ENCODE measurements at regions not wholly inside any gene's neighbourhood (a gene's known extent, or its start where the extent isn't known, plus 50 kb on each side); places are given as distances from the start of the nearest gene placed in this dataset.

DNA sequence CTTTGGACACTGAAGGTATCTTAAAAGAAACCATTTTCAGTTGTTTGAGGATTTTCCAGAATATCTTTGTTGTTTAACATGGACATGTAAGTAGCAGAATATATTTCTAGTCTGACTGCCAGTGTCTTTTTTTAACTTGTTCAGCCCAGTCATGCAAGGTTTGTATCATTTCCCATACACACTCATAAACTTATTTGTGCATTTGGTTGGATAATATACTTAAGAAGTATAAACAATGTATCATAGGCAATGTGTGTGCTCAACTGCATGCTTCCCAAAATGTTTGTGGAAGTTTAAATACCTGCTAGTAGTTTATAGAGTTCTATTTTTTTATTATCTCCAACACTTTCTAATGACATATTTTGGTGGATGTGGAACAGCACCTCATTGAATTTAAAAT, 707.4 kb upstream of the FBXO33 start:
- H3K27ac Mint-ChIP-seq, result no peak overlapping the region
- H3K36me3 Mint-ChIP-seq (ENCODE audit: low read depth), result no peaks in the 10 kb centered on the region
- H3K9me3 Mint-ChIP-seq, result no peaks in the 10 kb centered on the region
- DNase-seq, result no peak
- TF ChIP-seq, protein P1, sequence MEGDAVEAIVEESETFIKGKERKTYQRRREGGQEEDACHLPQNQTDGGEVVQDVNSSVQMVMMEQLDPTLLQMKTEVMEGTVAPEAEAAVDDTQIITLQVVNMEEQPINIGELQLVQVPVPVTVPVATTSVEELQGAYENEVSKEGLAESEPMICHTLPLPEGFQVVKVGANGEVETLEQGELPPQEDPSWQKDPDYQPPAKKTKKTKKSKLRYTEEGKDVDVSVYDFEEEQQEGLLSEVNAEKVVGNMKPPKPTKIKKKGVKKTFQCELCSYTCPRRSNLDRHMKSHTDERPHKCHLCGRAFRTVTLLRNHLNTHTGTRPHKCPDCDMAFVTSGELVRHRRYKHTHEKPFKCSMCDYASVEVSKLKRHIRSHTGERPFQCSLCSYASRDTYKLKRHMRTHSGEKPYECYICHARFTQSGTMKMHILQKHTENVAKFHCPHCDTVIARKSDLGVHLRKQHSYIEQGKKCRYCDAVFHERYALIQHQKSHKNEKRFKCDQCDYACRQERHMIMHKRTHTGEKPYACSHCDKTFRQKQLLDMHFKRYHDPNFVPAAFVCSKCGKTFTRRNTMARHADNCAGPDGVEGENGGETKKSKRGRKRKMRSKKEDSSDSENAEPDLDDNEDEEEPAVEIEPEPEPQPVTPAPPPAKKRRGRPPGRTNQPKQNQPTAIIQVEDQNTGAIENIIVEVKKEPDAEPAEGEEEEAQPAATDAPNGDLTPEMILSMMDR (IDR thresholded peaks at IDR 0.05), result no peak
- H3K27me3 Mint-ChIP-seq (ENCODE audit: low read depth, poor library complexity), result no peaks in the 10 kb centered on the region
- no peaks in the 10 kb centered on the region for H3K4me1 Mint-ChIP-seq
- H3K4me3 Mint-ChIP-seq, result no peak overlapping the region

DNA sequence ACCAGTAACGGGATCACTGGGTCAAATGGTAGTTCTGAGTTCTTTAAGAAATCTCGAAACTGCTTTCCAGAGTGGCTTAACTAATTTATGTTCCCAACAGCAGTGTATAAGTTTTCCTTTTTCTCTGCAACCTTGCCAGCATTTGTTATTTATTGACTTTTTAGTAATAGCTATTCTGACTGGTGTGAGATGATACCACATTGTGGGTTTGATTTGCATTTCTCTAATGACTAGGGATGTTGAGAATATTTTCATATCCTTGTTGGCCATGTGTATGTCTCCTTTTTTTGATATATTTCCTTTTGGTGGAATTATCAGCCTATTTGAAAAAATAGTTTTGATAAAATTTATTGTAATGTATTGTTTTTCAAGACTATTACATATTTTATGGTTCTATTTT, 701.2 kb upstream of the FBXO33 start:
- Mint-ChIP-seq H3K27ac (no peak overlapping the region), H3K4me1 (no peaks in the 10 kb centered on the region), H3K9me3 (no peaks in the 10 kb centered on the region), H3K4me3 (no peak overlapping the region), H3K36me3 (ENCODE audit: low read depth) (no peaks in the 10 kb centered on the region), H3K27me3 (ENCODE audit: low read depth, poor library complexity) (no peaks in the 10 kb centered on the region)
- TF ChIP-seq, protein P1 (IDR thresholded peaks at IDR 0.05), result no peak
- DNase-seq, result no peak

DNA sequence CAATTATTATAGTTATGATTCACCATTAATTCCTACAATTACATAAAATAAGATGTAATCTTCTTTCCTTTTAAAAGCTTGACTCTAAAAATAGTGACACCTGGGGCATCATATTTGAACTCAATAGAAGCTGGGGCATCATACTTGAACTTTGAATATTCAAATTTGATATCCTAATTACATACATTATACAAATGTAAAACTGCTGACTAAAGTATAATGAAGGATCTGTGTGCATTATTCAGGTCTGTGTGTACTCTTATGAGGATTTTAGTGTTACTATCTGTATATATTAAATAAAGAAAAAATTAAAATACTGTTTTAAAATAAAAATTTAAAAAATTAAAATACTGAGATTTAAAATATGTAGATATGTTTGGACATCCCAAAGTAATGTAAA, 696.9 kb upstream of the FBXO33 start:
- no peak overlapping the region for H3K4me3 Mint-ChIP-seq
- no peaks in the 10 kb centered on the region for H3K4me1 Mint-ChIP-seq
- no peak for DNase-seq
- no peak overlapping the region for H3K27ac Mint-ChIP-seq
- TF ChIP-seq, protein P1 (IDR thresholded peaks at IDR 0.05), result no peak
- no peaks in the 10 kb centered on the region for H3K36me3 Mint-ChIP-seq (ENCODE audit: low read depth)
- no peaks in the 10 kb centered on the region for H3K9me3 Mint-ChIP-seq
- no peaks in the 10 kb centered on the region for H3K27me3 Mint-ChIP-seq (ENCODE audit: low read depth, poor library complexity)

DNA sequence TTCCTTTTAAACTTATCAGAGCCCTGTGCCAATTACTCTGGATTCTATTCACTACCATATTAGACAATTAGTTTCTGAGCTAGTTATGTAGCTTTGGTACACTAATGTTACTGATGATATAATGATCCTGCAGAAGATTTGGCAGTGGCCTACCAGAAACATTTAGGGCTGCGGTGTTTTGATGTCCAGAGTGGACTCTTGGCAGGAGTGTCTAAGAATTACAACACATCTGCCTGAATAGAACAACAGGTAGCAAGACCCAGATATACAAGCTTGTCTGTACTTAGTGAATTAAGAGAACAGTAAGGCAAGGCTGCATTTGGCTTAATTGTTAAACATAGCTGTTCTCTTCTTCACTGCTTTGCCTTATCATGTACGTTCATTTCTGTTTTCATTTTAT, 691.6 kb upstream of the FBXO33 start:
- DNase-seq, result no peak
- no peaks in the 10 kb centered on the region for H3K36me3 Mint-ChIP-seq (ENCODE audit: low read depth)
- H3K9me3 Mint-ChIP-seq, result no peaks in the 10 kb centered on the region
- H3K27me3 Mint-ChIP-seq (ENCODE audit: low read depth, poor library complexity), result no peaks in the 10 kb centered on the region
- TF ChIP-seq, protein P1 (IDR thresholded peaks at IDR 0.05), result no peak
- H3K4me3 Mint-ChIP-seq, result no peak overlapping the region
- H3K4me1 Mint-ChIP-seq, result peaks cover 17% of the 10 kb centered on the region
- no peak overlapping the region for H3K27ac Mint-ChIP-seq

DNA sequence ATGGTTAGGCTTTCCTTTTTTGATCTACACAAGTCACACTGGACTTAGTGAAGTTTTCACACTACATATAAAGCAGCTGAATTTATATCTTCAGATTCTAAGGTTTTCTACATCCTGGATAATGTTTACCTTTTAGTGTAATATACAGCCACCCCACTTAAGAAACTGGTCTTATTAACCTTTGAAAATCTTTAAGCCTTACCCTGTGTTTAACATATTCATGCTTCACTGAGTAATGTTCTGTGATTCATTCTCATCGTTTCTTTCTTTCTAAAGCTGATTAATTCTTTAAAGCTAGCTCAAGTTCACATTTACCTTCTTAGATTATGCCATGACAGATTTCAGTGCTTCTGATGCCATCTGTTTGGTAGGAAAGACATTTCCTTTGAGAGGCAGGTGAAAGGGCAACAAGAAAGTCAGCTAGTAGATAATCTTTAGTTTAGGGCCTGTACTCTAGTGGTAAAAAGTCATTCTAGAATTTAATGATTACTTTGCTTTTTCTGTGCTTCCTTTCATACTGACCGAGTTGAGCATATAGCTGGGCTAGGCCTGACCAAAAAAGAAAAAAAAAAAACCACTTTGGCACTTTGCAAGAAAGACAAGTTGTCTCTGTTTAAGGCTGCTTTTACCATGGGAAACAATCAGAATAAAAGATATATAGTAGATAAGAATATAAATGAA, 690.9 kb upstream of the FBXO33 start:
- no peak overlapping the region for H3K4me3 Mint-ChIP-seq
- no peak overlapping the region for H3K27ac Mint-ChIP-seq
- TF ChIP-seq, protein P1 (IDR thresholded peaks at IDR 0.05), result no peak
- DNase-seq, result no peak
- H3K9me3 Mint-ChIP-seq, result no peaks in the 10 kb centered on the region
- H3K4me1 Mint-ChIP-seq, result peaks cover 17% of the 10 kb centered on the region
- H3K36me3 Mint-ChIP-seq (ENCODE audit: low read depth), result no peaks in the 10 kb centered on the region
- no peaks in the 10 kb centered on the region for H3K27me3 Mint-ChIP-seq (ENCODE audit: low read depth, poor library complexity)

DNA sequence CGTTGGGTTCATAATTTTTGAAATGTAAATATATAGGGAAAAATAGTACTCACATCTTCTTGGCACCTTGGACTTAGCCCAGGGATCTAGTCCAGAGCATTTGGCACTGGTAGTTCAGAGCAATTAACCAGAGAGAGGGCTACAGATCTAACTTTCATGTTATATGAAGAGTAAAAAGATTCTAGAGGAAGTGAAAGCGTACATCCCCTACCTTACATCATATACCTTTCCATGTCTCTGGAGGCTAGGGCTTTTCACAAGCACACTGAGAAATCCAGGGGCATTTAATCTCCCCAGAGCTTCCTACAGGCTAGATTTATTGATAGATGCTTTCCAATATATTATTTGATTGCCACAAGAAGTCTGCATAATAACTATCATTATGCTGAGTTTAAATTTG, 687.5 kb upstream of the FBXO33 start:
- TF ChIP-seq, protein P1 (IDR thresholded peaks at IDR 0.05), result no peak
- H3K4me3 Mint-ChIP-seq, result no peak overlapping the region
- H3K9me3 Mint-ChIP-seq, result peaks cover 3% of the 10 kb centered on the region
- peaks cover 17% of the 10 kb centered on the region for H3K4me1 Mint-ChIP-seq
- H3K36me3 Mint-ChIP-seq (ENCODE audit: low read depth), result no peaks in the 10 kb centered on the region
- H3K27me3 Mint-ChIP-seq (ENCODE audit: low read depth, poor library complexity), result no peaks in the 10 kb centered on the region
- no peak for DNase-seq
- H3K27ac Mint-ChIP-seq, result no peak overlapping the region
